NCI-H82 treated with DMSO at 0.1 percent for 48 hours (cell line): ENCODE measurements at regions not wholly inside any gene's neighbourhood (a gene's known extent, or its start where the extent isn't known, plus 50 kb on each side); places are given as distances from the start of the nearest gene placed in this dataset.
"Not testable (repeated sequence)": the region's sequence is repeated elsewhere in the genome, so short reads cannot be mapped to it uniquely, and the experiment has no call there.

Source experiments
- DNase-seq: peaks from one replicate; lab custom pipeline; 2025; ENCODE audit not compliant: unreplicated experiment; lab: John Stamatoyannopoulos, UW

DNA sequence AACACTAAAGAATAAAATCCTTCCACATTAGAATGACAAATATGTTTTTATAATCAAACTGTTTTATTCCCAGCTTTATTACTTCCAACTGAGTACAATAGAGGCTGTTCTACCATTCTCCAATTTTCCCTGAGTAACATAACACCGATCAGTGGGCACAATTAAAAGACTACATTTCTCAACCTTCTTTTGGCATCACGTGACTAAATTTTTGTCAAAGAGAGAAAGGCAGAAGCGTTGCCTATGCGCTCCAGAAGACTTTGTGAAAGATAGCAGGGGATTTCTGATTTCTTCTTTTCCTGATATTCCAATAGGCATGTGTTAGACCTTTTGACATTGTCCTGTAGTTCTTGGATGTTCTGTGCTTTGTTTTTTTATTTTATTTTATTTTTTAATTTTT is 1705.6 kb upstream of the PCDH7 start:
- DNase-seq, result no peak

GRCh38 chr4:29033703-29034102 is 1686.5 kb upstream of the PCDH7 start:
- no peak for DNase-seq

DNA sequence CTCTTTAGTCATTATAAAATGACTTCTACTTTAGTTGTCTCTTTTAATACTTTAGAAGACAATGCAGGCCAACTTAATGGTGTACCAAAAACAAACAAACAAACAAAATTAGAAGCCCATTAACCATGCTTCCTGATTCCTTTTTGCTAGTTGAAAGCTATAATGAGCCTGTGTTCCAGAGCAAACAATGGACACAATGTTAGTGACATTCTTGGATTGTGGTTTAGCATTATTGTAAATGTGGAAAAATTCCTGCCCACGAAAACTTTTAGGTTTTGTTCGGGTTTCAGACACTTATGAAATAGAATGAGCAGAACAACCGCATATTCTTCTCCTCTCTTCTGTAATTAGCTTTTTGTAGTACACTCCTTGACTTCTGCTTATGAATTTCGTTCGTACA is 1682.7 kb upstream of the PCDH7 start:
- no peak for DNase-seq

- DNase-seq, result no peak
Observed at GRCh38 chr4:29043411-29043810, 1676.8 kb upstream of the PCDH7 start.

DNA sequence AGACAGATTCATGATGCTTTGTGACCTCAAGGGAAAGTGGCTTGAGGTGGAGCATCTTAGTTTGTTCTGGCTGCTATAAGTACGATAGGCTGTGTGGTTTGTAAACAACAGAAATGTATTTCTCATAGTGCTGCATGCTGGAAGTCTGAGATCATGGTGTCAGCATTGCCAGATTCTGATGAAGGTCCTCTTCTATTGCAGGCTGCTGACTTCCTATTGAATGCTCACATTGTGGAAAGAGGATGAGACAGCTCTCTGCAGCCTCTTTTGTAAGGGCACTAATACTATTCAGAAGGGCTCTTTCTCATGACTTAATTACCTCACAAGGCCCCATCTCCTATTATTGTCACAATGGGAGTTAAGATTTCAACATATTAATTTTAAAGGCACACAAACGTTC is 1674.0 kb upstream of the PCDH7 start:
- no peak for DNase-seq

- no peak for DNase-seq
Observed at GRCh38 chr4:29046781-29047180, 1673.4 kb upstream of the PCDH7 start.

DNA sequence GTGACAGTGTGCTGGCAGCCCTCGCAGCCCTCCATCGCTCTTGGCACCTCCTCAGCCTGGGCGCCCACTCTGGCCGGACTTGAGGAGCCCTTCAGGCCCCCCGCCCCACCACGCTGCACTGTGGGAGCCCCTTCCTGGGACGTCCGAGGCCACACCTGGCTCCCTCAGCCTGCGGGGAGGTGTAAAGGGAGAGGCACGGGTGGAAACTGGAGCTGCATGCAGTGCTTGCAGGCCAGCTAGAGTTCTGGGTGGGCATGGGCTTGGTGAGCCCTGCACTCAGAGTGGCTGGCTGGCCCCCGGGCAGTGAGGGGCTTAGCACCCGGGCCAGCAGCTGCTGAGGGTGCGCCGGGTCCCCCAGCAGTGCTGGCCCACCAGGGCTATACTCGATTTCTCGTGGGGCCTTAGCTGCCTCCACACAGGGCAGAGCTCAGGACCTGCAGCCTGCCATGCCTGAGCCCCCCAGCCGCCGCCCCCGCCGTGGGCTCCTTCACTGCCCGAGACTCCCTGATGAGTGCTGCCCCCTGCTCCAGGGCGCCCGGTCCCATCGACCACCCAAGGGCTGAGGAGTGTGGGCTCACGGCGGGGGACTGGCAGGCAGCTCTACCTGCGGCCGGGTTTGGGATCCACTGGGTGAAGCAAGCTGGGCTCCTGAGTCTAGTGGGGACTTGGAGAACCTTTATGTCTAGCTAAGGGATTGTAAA is 1672.7 kb upstream of the PCDH7 start:
- DNase-seq, result no peak

- no peak for DNase-seq
Observed at GRCh38 chr4:29051381-29051965, 1668.7 kb upstream of the PCDH7 start.

GRCh38 chr4:29052266-29052665 is 1667.9 kb upstream of the PCDH7 start:
- no peak for DNase-seq

GRCh38 chr4:29058531-29058930 is 1661.6 kb upstream of the PCDH7 start:
- no peak for DNase-seq

- DNase-seq, result no peak
Observed at GRCh38 chr4:29066861-29067260, 1653.3 kb upstream of the PCDH7 start.

GRCh38 chr4:29073571-29073970 is 1646.6 kb upstream of the PCDH7 start:
- DNase-seq, result no peak

DNA sequence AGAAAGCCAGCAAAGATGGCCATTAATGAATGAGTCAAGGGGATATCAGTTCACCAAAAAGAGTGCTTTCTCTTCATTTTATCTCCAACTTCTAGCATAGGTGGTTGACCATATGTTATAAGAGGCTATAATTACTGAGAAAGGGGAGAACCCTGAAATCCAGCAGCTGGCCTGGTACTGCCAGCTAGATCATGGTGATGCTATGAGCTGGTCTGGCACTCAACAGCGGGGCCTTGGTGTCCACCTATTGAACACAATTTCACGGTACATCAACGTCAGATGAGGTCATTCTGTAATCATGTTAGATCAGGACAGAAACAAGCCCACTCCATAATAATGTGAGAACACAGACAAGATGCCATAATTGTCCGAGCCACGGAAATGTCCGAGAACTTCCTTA is 1644.8 kb upstream of the PCDH7 start:
- no peak for DNase-seq

- DNase-seq, result no peak
Observed at GRCh38 chr4:29079260-29079659, 1640.9 kb upstream of the PCDH7 start.

- no peak for DNase-seq
Observed at GRCh38 chr4:29081234-29081955, 1638.8 kb upstream of the PCDH7 start.

GRCh38 chr4:29082684-29083083 is 1637.5 kb upstream of the PCDH7 start:
- DNase-seq, result no peak

DNA sequence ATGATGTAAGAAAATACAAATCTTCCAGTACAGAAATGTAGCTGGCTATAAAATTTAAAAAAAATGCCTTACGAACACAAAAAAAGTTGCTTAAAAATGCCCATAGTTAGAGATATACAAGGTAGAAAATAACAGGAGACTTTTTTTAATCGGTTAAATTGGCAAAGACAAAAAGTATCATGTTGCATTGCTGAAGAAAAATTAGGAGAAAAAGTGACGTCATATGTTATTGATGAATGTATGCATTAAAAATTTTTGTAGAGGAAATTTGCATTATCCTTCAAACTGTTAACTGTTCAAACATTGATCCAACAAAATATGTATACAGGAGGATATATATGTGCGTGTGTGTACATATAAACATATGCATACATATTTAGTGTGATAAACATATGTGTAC is 1634.4 kb upstream of the PCDH7 start:
- DNase-seq, result no peak

- no peak for DNase-seq
Observed at GRCh38 chr4:29104694-29105093, 1615.5 kb upstream of the PCDH7 start.

DNA sequence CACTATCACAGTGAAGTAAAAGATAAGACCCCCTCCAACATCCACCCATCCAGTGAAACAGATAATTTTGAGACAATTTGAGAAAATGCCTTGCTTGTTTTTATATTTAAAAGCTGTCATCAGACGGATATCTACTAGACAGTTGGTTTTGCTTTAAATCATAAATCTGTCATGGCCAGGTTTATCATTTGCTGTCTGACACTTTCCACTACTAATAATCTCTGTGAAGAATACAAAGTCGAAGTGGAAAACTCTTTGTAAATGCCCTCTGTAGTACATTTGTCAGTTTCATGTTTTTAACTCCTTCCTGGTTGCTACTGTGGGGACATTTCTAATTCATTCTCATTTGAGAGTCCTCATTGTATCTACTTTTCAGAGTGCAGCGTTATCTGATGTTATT is 1606.2 kb upstream of the PCDH7 start:
- DNase-seq, result no peak

DNA sequence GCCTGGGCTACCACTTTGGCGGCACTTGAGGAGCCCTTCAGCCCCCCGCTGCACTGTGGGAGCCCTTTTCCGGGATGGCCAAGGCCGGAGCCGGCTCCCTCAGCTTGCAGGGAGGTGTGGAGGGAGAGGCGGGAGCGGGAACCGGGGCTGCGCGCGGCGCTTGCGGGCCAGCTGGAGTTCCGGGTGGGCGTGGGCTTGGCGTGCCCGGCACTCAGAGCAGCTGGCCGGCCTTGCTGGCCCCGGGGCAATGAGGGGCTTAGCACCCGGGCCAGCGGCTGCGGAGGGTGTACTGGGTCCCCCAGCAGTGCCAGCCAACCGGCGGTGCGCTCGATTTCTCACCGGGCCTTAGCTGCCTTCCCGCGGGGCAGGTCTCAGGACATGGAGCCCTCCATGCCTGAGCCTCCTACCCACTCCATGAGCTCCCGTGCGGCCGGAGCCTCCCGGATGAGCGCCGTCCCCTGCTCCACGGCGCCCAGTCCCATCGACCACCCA is 1602.9 kb upstream of the PCDH7 start:
- DNase-seq, result not testable (repeated sequence)

DNA sequence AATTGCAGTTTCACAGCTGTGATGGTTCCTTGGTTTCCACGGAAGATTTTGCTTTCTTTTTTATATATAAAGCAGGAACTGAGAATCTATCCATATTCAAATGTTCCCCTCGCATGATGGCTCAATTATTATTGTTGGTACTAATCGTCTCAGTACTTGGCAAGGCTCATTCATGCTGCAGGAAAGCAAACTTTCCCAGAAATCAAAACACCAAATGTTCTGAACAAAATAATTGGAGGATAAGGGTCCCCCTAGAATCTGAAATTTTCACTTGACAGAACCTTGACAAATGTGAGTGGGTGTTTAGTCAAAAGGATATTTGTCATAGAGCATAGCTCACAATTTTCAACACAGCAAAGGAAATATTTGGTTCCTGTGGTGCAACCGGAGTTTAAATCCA is 1598.6 kb upstream of the PCDH7 start:
- no peak for DNase-seq

- no peak for DNase-seq
Observed at GRCh38 chr4:29128810-29129209, 1591.4 kb upstream of the PCDH7 start.
